Neural cell (in vitro differentiated cells): ENCODE measurements at regions not wholly inside any gene's neighbourhood (a gene's known extent, or its start where the extent isn't known, plus 50 kb on each side); places are given as distances from the start of the nearest gene placed in this dataset.
"Not testable (repeated sequence)": the region's sequence is repeated elsewhere in the genome, so short reads cannot be mapped to it uniquely, and the experiment has no call there.

Experiments used
- H2AFZ ChIP-seq: fragments of 200-600, 300-800 bp; sonication (generic), shearing (Covaris generic); 2 replicates; pipeline ENCODE4 v1.6.0; 2014; ENCODE audit warnings: low read depth, mild to moderate bottlenecking, antibody characterized with exemption, low read length, moderate library complexity
- H3F3A ChIP-seq: fragments of 200-600 bp; shearing (Covaris generic); 2 replicates; pipeline ENCODE4 v1.6.1; 2016; ENCODE audit warnings: mild to moderate bottlenecking, moderate library complexity, mixed read lengths, antibody characterized with exemption, low read length; ENCODE audit not compliant: insufficient read depth, poor library complexity, severe bottlenecking
- H3K27ac ChIP-seq: fragments of 200-600, 300-800 bp; sonication (generic), shearing (Covaris generic); 2 replicates; pipeline ENCODE4 v1.5.1; 2014; ENCODE audit warnings: mild to moderate bottlenecking, low read length, moderate library complexity
- H3K27me3 ChIP-seq: fragments of 300-800, 200-600 bp; sonication (generic), shearing (Covaris generic); 2 replicates; pipeline ENCODE4 v1.6.0; 2014; ENCODE audit warnings: mild to moderate bottlenecking, low read depth, low read length, moderate library complexity; ENCODE audit not compliant: insufficient read depth
- H3K36me3 ChIP-seq: fragments of 300-800, 200-600 bp; sonication (generic), shearing (Covaris generic); 2 replicates; pipeline ENCODE4 v1.5.1; 2014; ENCODE audit warnings: mild to moderate bottlenecking, antibody characterized with exemption, low read length, moderate library complexity; ENCODE audit not compliant: insufficient read depth
- H3K4me2 ChIP-seq: fragments of 300-800, 200-600 bp; sonication (generic), shearing (Covaris generic); 2 replicates; pipeline ENCODE4 v1.6.0; 2014; ENCODE audit warnings: mild to moderate bottlenecking, low read length
- H3K4me3 ChIP-seq: fragments of 300-800, 200-600 bp; sonication (generic), shearing (Covaris generic); 2 replicates; pipeline ENCODE4 v1.5.1; 2014; ENCODE audit warnings: mild to moderate bottlenecking, low read length, moderate library complexity
- H3K79me2 ChIP-seq: fragments of 200-600 bp; shearing (Covaris generic); replicated peaks from 2 replicates; pipeline ENCODE4 v1.6.0; 2014; ENCODE audit warnings: mild to moderate bottlenecking, low read length, moderate library complexity; ENCODE audit not compliant: insufficient read depth
- H3K9ac ChIP-seq: fragments of 300-800, 200-600 bp; sonication (generic), shearing (Covaris generic); 2 replicates; pipeline ENCODE4 v1.6.1; 2016; ENCODE audit warnings: mild to moderate bottlenecking, low read length, mixed read lengths
- H3K9me2 ChIP-seq: fragments of 200-600 bp; shearing (Covaris generic); 2 replicates; pipeline ENCODE4 v1.6.1; 2016; ENCODE audit warnings: mild to moderate bottlenecking, low read length, mixed read lengths; ENCODE audit not compliant: insufficient read depth
- H3K9me3 ChIP-seq: fragments of 200-600, 300-800 bp; sonication (generic), shearing (Covaris generic); 2 replicates; pipeline ENCODE4 v1.6.1; 2016; ENCODE audit warnings: mild to moderate bottlenecking, mixed run types, low read length, moderate library complexity, mixed read lengths
- H4K20me1 ChIP-seq: fragments of 200-600 bp; shearing (Covaris generic); 2 replicates; pipeline ENCODE4 v1.6.1; 2016; ENCODE audit warnings: mild to moderate bottlenecking, mixed run types; ENCODE audit not compliant: insufficient read depth
- CTCF ChIP-seq: fragments of 450-650 bp; IDR thresholded peaks from 2 replicates; pipeline ENCODE4 v1.5.1; 2014; ENCODE audit warnings: antibody characterized with exemption, mild to moderate bottlenecking, moderate library complexity; ENCODE audit not compliant: poor library complexity, severe bottlenecking
- EP300 ChIP-seq: fragments of 450-650 bp; conservative IDR thresholded peaks from 2 replicates; pipeline ENCODE4 v1.6.1; 2014; ENCODE audit warnings: antibody characterized with exemption, mild to moderate bottlenecking, moderate library complexity; ENCODE audit not compliant: poor library complexity, severe bottlenecking
- EZH2 ChIP-seq: fragments of 200-600, 300-800 bp; shearing (Covaris generic), sonication (generic); IDR thresholded peaks from 2 replicates; pipeline ENCODE4 v1.6.1; 2014; ENCODE audit warnings: antibody characterized with exemption, low read length, borderline replicate concordance, mild to moderate bottlenecking; ENCODE audit not compliant: insufficient read depth, poor library complexity, severe bottlenecking
- MXI1 ChIP-seq: fragments of 450-650 bp; conservative IDR thresholded peaks from 2 replicates; pipeline ENCODE4 v1.6.1; 2014; ENCODE audit warnings: antibody characterized with exemption, mild to moderate bottlenecking; ENCODE audit not compliant: poor library complexity, severe bottlenecking
- POLR2AphosphoS5 ChIP-seq: IDR thresholded peaks from 2 replicates; pipeline ENCODE4 v1.6.1; 2012
- RAD21 ChIP-seq: fragments of 450-650 bp; conservative IDR thresholded peaks from 2 replicates; pipeline ENCODE4 v1.6.1; 2014; ENCODE audit warnings: antibody characterized with exemption, mild to moderate bottlenecking, moderate library complexity
- REST ChIP-seq: IDR thresholded peaks from 2 replicates; pipeline ENCODE4 v1.6.1; 2012; ENCODE audit warnings: borderline replicate concordance
- SMC3 ChIP-seq: fragments of 450-650 bp; conservative IDR thresholded peaks from 2 replicates; pipeline ENCODE4 v1.6.1; 2014; ENCODE audit warnings: antibody characterized with exemption, mild to moderate bottlenecking, moderate library complexity; ENCODE audit not compliant: poor library complexity
- TAF1 ChIP-seq: IDR thresholded peaks from 2 replicates; pipeline ENCODE4 v1.6.1; 2012; ENCODE audit warnings: low read depth

- TF ChIP-seq EP300 (no peak), SMC3 (no peak)
Observed at GRCh38 chr2:13522917-13523821, 806.4 kb downstream of the TRIB2 start (continued).

- Histone ChIP-seq H3K79me2 (no peaks in the 10 kb centered on the region), H3K9me3 (no peaks in the 10 kb centered on the region), H2AFZ (no peak overlapping the region), H3K27ac (no peak overlapping the region), H3F3A (no peaks in the 10 kb centered on the region), H3K9me2 (no peaks in the 10 kb centered on the region), H4K20me1 (no peaks in the 10 kb centered on the region), H3K4me3 (no peak overlapping the region), H3K9ac (no peak overlapping the region), H3K4me2 (no peak overlapping the region), H3K27me3 (no peaks in the 10 kb centered on the region), H3K36me3 (no peaks in the 10 kb centered on the region)
- TF ChIP-seq TAF1 (no peak), EZH2 (no peak), RAD21 (no peak), EP300 (no peak), REST (no peak), CTCF (no peak), SMC3 (no peak), POLR2AphosphoS5 (no peak), MXI1 (no peak)
Observed at GRCh38 chr2:13524492-13524891, 807.8 kb downstream of the TRIB2 start.

- not testable (repeated sequence) for H3K4me3 ChIP-seq, H4K20me1 ChIP-seq, H3K9me3 ChIP-seq, H3F3A ChIP-seq, H3K27ac ChIP-seq, H3K9me2 ChIP-seq, H3K27me3 ChIP-seq, H2AFZ ChIP-seq, H3K36me3 ChIP-seq, H3K4me2 ChIP-seq, H3K79me2 ChIP-seq, H3K9ac ChIP-seq
Observed at GRCh38 chr2:13531735-13532410, 815.1 kb downstream of the TRIB2 start.

GRCh38 chr2:13532781-13533523, 816.2 kb downstream of the TRIB2 start:
- H3K27me3 ChIP-seq, H4K20me1 ChIP-seq, H3F3A ChIP-seq, H3K4me3 ChIP-seq, H3K4me2 ChIP-seq, H3K9me3 ChIP-seq, H3K9me2 ChIP-seq, H3K9ac ChIP-seq, H3K79me2 ChIP-seq, H3K36me3 ChIP-seq, H2AFZ ChIP-seq, H3K27ac ChIP-seq: not testable (repeated sequence)
